Upper lobe of left lung (tissue), 6 donors: ENCODE measurements at regions not wholly inside any gene's neighbourhood (a gene's known extent, or its start where the extent isn't known, plus 50 kb on each side); places are given as distances from the start of the nearest gene placed in this dataset.

Experiments
- ATAC-seq, 2 donors: fragments of 200-7000 bp; cut with Tn5 transposase; one replicate each; pipeline ENCODE4 v1.9.1; 2022; ENCODE audit warnings: mild to moderate bottlenecking in 2 of 2, moderate library complexity in 2 of 2; ENCODE audit not compliant: low FRiP score in 2 of 2
- DNase-seq, 2 donors: peaks; one replicate each; pipeline ENCODE4 v3.0.0-alpha.2; 2019 to 2020
- H3K27ac ChIP-seq, 4 donors: fragments of 200-600 bp; sonication (generic); one replicate each; pipeline ENCODE4 v1.5.1; 2016 to 2019
- H3K27me3 ChIP-seq, 4 donors: fragments of 200-600 bp; sonication (generic); one replicate each; pipeline ENCODE4 v1.5.1; 2017 to 2019
- H3K36me3 ChIP-seq, 4 donors: fragments of 200-600 bp; sonication (generic); one replicate each; pipeline ENCODE4 v1.5.1; 2016 to 2019
- H3K4me1 ChIP-seq, 4 donors: fragments of 200-600 bp; sonication (generic); one replicate each; pipeline ENCODE4 v1.5.1; 2018 to 2019
- H3K4me3 ChIP-seq, 4 donors: fragments of 200-600 bp; sonication (generic); one replicate each; pipeline ENCODE4 v1.5.1; 2017 to 2019; ENCODE audit warnings: mild to moderate bottlenecking in 2 of 4, moderate library complexity in 1 of 4
- H3K9me3 ChIP-seq, 4 donors: fragments of 200-600 bp; sonication (generic); one replicate each; pipeline ENCODE4 v1.5.1; 2018 to 2019
- CTCF ChIP-seq, 6 experiments: fragments of 450-650 bp in 4 of 6; fragments of 200-600 bp in 2 of 6; sonication (generic) in 2 of 6; IDR thresholded peaks; one replicate each; pipeline ENCODE4 v1.5.1; 2016 to 2019; ENCODE audit warnings: antibody characterized with exemption in 6 of 6
- EP300 ChIP-seq, 4 donors: sonication (generic); formaldehyde crosslinking; IDR thresholded peaks; one replicate each; pipeline ENCODE4 v1.5.1; 2017; ENCODE audit warnings: antibody characterized with exemption in 4 of 4, control low read depth in 2 of 4
- POLR2A ChIP-seq, 4 donors: fragments of 450-650 bp; IDR thresholded peaks; one replicate each; pipeline ENCODE4 v1.5.1; 2016 to 2017; ENCODE audit warnings: antibody characterized with exemption in 4 of 4, mild to moderate bottlenecking in 2 of 4
- POLR2AphosphoS5 ChIP-seq, 2 donors: sonication (generic); formaldehyde crosslinking; IDR thresholded peaks; one replicate each; pipeline ENCODE4 v1.5.1; 2017; ENCODE audit warnings: antibody characterized with exemption in 2 of 2
- WGBS, 2 donors: methylation state at CpG; one replicate each; pipeline ENCODE4 v1.1.5; 2017 to 2018; 5-methylcytosine and 5-hydroxymethylcytosine counted together
- donor health status: DM: no; HTN: no; CAD: no; lungs with moderate emphysema.
- donor health status: DM: no; HTN: yes; CAD: no; lungs with severe emphysema.

- TF ChIP-seq CTCF (IDR thresholded peaks at IDR 0.05), result no peak
- no peak for TF ChIP-seq POLR2A (IDR thresholded peaks at IDR 0.05)
- no peak for TF ChIP-seq POLR2AphosphoS5 (IDR thresholded peaks at IDR 0.05)
- no peak for TF ChIP-seq EP300 (IDR thresholded peaks at IDR 0.05)
- ATAC-seq, result no peak
- H3K27me3 ChIP-seq, result no peaks in the 10 kb centered on the region
- H3K9me3 ChIP-seq, result no peaks in the 10 kb centered on the region
- no peak for DNase-seq
- no peak overlapping the region for H3K27ac ChIP-seq
- no peaks in the 10 kb centered on the region for H3K4me1 ChIP-seq
- no peak overlapping the region for H3K4me3 ChIP-seq
- H3K36me3 ChIP-seq, result no peaks in the 10 kb centered on the region
- 97 to 98% methylated on average over 2 of the region's 2 CpGs for WGBS, 2 donors
Observed at GRCh38 chr4:141797966-141798365, 161.6 kb downstream of the IL15 start.

DNA sequence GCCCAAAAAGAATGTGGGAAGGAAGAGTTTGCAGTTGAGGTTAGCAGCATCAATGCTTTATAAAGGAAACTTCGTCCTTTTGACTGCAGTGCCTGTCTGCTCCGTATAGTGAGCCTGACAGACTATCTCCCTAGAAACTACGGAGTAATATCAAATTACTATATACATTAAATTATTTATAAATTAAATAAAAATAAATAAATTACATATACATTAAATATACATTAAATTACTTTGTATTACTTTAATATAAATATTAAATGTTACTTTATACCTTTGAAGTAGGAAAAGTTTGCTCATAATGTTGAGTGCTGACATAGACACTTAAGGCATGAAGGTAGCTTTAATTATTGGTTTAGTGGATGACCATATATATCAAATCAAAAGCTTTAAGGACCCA, 165.2 kb downstream of the IL15 start:
- WGBS, 2 donors, result 77 to 95% methylated on average over 3 of the region's 3 CpGs
- Histone ChIP-seq H3K36me3 (no peaks in the 10 kb centered on the region), H3K4me1 (no peaks in the 10 kb centered on the region), H3K9me3 (no peaks in the 10 kb centered on the region), H3K27me3 (no peaks in the 10 kb centered on the region), H3K27ac (no peak overlapping the region), H3K4me3 (no peak overlapping the region)
- no peak for ATAC-seq
- TF ChIP-seq POLR2AphosphoS5 (IDR thresholded peaks at IDR 0.05) (no peak), CTCF (IDR thresholded peaks at IDR 0.05) (no peak), EP300 (IDR thresholded peaks at IDR 0.05) (no peak), POLR2A (IDR thresholded peaks at IDR 0.05) (no peak)
- no peak for DNase-seq

GRCh38 chr4:141802333-141802732, 165.9 kb downstream of the IL15 start:
- Histone ChIP-seq H3K4me3 (no peak overlapping the region), H3K36me3 (no peaks in the 10 kb centered on the region), H3K9me3 (no peaks in the 10 kb centered on the region), H3K27me3 (no peaks in the 10 kb centered on the region), H3K27ac (no peak overlapping the region), H3K4me1 (no peaks in the 10 kb centered on the region)
- ATAC-seq, result no peak
- no peak for TF ChIP-seq POLR2A (IDR thresholded peaks at IDR 0.05)
- TF ChIP-seq EP300 (IDR thresholded peaks at IDR 0.05), result no peak
- TF ChIP-seq POLR2AphosphoS5 (IDR thresholded peaks at IDR 0.05), result no peak
- no peak for TF ChIP-seq CTCF (IDR thresholded peaks at IDR 0.05)
- no peak for DNase-seq
- 78 to 87% methylated on average over 1 of the region's 1 CpG for WGBS, 2 donors

DNA sequence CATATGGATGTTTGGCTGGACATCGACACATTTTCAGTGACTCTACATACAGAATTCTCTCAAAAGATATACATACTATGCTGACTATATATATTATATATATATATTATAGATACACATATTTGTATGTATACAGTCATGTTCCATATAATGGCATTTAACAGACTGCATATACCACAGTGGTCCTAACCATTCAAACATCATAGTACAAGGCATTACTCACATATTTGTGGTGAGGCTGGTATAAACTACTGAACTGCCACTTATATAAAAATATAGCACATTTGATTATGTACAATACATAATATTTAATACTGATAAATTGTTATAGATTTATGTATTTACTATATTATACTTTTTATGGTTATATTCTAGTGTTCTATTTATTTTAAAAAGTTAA, 168.5 kb downstream of the IL15 start:
- WGBS, 2 donors, result 86 to 100% methylated on average over 1 of the region's 1 CpG
- TF ChIP-seq CTCF (IDR thresholded peaks at IDR 0.05) (no peak), POLR2AphosphoS5 (IDR thresholded peaks at IDR 0.05) (no peak), EP300 (IDR thresholded peaks at IDR 0.05) (no peak), POLR2A (IDR thresholded peaks at IDR 0.05) (no peak)

GRCh38 chr4:141807103-141807891, 170.9 kb downstream of the IL15 start:
- 88% methylated on average over 4 of the region's 4 CpGs for WGBS, 2 donors

More for the DNA sequence above, 168.5 kb downstream of the IL15 start:
- no peaks in the 10 kb centered on the region for H3K9me3 ChIP-seq
- ATAC-seq, result no peak
- H3K27me3 ChIP-seq, result no peaks in the 10 kb centered on the region
- H3K4me1 ChIP-seq, result no peaks in the 10 kb centered on the region
- no peak overlapping the region for H3K4me3 ChIP-seq
- H3K27ac ChIP-seq, result no peak overlapping the region
- DNase-seq, result no peak
- H3K36me3 ChIP-seq, result no peaks in the 10 kb centered on the region

More at GRCh38 chr4:141807103-141807891, 170.9 kb downstream of the IL15 start:
- TF ChIP-seq EP300 (IDR thresholded peaks at IDR 0.05), result no peak
- no peak for TF ChIP-seq CTCF (IDR thresholded peaks at IDR 0.05)
- no peak for TF ChIP-seq POLR2AphosphoS5 (IDR thresholded peaks at IDR 0.05)
- TF ChIP-seq POLR2A (IDR thresholded peaks at IDR 0.05), result no peak
- H3K27me3 ChIP-seq, result no peaks in the 10 kb centered on the region
- no peak overlapping the region for H3K4me3 ChIP-seq
- H3K9me3 ChIP-seq, result no peaks in the 10 kb centered on the region
- no peaks in the 10 kb centered on the region for H3K36me3 ChIP-seq
- H3K27ac ChIP-seq, result no peak overlapping the region
- no peak for DNase-seq
- H3K4me1 ChIP-seq, result no peaks in the 10 kb centered on the region
- no peak for ATAC-seq
